H1 (cell line): ENCODE measurements at regions not wholly inside any gene's neighbourhood (a gene's known extent, or its start where the extent isn't known, plus 50 kb on each side); places are given as distances from the start of the nearest gene placed in this dataset.

ENCODE experiments used
- CTCF ChIA-PET: fragments of 300-600 bp; sonication (Branson Sonifier 250); formaldehyde crosslinking; loops from one replicate; lab custom pipeline; 2021; ENCODE audit not compliant: partially characterized antibody; lab: Charles Lee
- POLR2A ChIA-PET: fragments of 300-600 bp; sonication (Branson Sonifier 250); formaldehyde crosslinking; loops from one replicate; lab custom pipeline; 2021; ENCODE audit warnings: inconsistent platforms; ENCODE audit not compliant: partially characterized antibody; lab: Charles Lee
- DNase-seq, 2 experiments: peaks; one replicate each; pipeline versions ENCODE4 v3.0.0 to v3.0.0-alpha.2; 2010 to 2022; ENCODE audit warnings: low spot score in 2 of 2, low read depth in 1 of 2, mixed read lengths in 1 of 2
- FAIRE-seq: peaks from 2 replicates; lab custom pipeline; 2011; peaks lifted over from hg19 to GRCh38; lab: Jason Lieb, UNC
- H2AFZ ChIP-seq: 2 replicates; pipeline ENCODE4 v1.8.1; 2012; ENCODE audit warnings: low read length, inconsistent platforms
- H2AK5ac ChIP-seq: 2 replicates; pipeline ENCODE4 v1.6.1; 2013; ENCODE audit warnings: low read depth, low read length
- H2BK120ac ChIP-seq: replicated peaks from 2 replicates; pipeline ENCODE3; 2013; ENCODE audit warnings: low read depth, low read length, inconsistent platforms
- H2BK12ac ChIP-seq: 2 replicates; pipeline ENCODE4 v1.6.1; 2013; ENCODE audit warnings: low read depth, low read length
- H2BK15ac ChIP-seq: 2 replicates; pipeline ENCODE4 v1.6.1; 2013; ENCODE audit warnings: low read length
- H2BK20ac ChIP-seq: 2 replicates; pipeline ENCODE4 v1.6.1; 2013; ENCODE audit warnings: low read length
- H2BK5ac ChIP-seq: 2 replicates; pipeline ENCODE4 v1.6.1; 2013; ENCODE audit warnings: low read depth, low read length
- H3K14ac ChIP-seq: 2 replicates; pipeline ENCODE4 v1.6.1; 2013; ENCODE audit warnings: inconsistent platforms; ENCODE audit not compliant: insufficient read length
- H3K18ac ChIP-seq: 2 replicates; pipeline ENCODE4 v1.6.1; 2013; ENCODE audit warnings: low read length; ENCODE audit errors: extremely low read depth
- H3K23ac ChIP-seq: 2 replicates; pipeline ENCODE4 v1.6.1; 2013; ENCODE audit warnings: inconsistent platforms; ENCODE audit not compliant: insufficient read length
- H3K23me2 ChIP-seq: 2 replicates; pipeline ENCODE4 v1.6.1; 2013; ENCODE audit warnings: low read depth, low read length
- H3K27ac ChIP-seq: 2 replicates; pipeline ENCODE4 v1.6.1; 2011; ENCODE audit warnings: low read depth, low read length, inconsistent platforms
- H3K27me3 ChIP-seq, 4 experiments: replicated peaks in 1 of 4; 1 replicate in 1 of 4; 2 replicates in 3 of 4; pipeline versions ENCODE4 v1.6.1 to v1.8.1; 2011 to 2013; ENCODE audit warnings: low read length in 3 of 4, mild to moderate bottlenecking in 3 of 4, inconsistent platforms in 2 of 4, mixed read lengths in 2 of 4, moderate library complexity in 1 of 4; ENCODE audit not compliant: control insufficient read depth in 3 of 4, insufficient read depth in 3 of 4; ENCODE audit errors: extremely low read depth in 1 of 4
- H3K36me3 ChIP-seq, 4 experiments: 2 replicates each; pipeline versions ENCODE4 v1.6.1 to v1.8.1; 2011 to 2013; ENCODE audit warnings: mild to moderate bottlenecking in 4 of 4, low read length in 3 of 4, moderate library complexity in 2 of 4, control low read depth in 1 of 4, inconsistent platforms in 1 of 4; ENCODE audit not compliant: insufficient read depth in 4 of 4, control insufficient read depth in 2 of 4
- H3K4ac ChIP-seq: replicated peaks from 2 replicates; pipeline ENCODE3; 2013; ENCODE audit warnings: low read length, low read depth, mixed read lengths, inconsistent platforms; ENCODE audit not compliant: insufficient read length
- H3K4me1 ChIP-seq, 4 experiments: replicated peaks in 1 of 4; 1 replicate in 1 of 4; 2 replicates in 3 of 4; pipeline versions ENCODE4 v1.6.1 to v1.8.1; 2011 to 2013; ENCODE audit warnings: low read length in 3 of 4, inconsistent platforms in 2 of 4, mixed read lengths in 1 of 4; ENCODE audit not compliant: insufficient read depth in 4 of 4, control insufficient read depth in 3 of 4
- H3K4me2 ChIP-seq, 2 experiments: 2 replicates each; pipeline versions ENCODE4 v1.6.1 to v1.8.1; 2011 to 2013; ENCODE audit warnings: low read depth in 2 of 2, low read length in 2 of 2, control low read depth in 1 of 2, inconsistent platforms in 1 of 2, mild to moderate bottlenecking in 1 of 2; ENCODE audit not compliant: insufficient read depth in 1 of 2
- H3K4me3 ChIP-seq, 4 experiments: fragments of 200-600, 300-600 bp in 1 of 4; sonication (generic), shearing (Covaris generic), sonication (Bioruptor Twin) in 1 of 4; 2 replicates each; pipeline versions ENCODE4 v1.5.1 to v1.8.1; 2011 to 2016; ENCODE audit warnings: low read length in 4 of 4, low read depth in 3 of 4, control low read depth in 2 of 4, inconsistent platforms in 2 of 4, mild to moderate bottlenecking in 2 of 4, mixed read lengths in 1 of 4, moderate library complexity in 1 of 4; ENCODE audit not compliant: insufficient read depth in 2 of 4; ENCODE audit errors: extremely low read depth in 1 of 4
- H3K56ac ChIP-seq: replicated peaks from 2 replicates; pipeline ENCODE3; 2013; ENCODE audit warnings: low read depth, mild to moderate bottlenecking, mixed read lengths, low read length, inconsistent platforms; ENCODE audit not compliant: insufficient read length
- H3K79me1 ChIP-seq: 2 replicates; pipeline ENCODE4 v1.6.1; 2013; ENCODE audit warnings: low read depth, low read length, control low read depth
- H3K79me2 ChIP-seq, 2 experiments: 2 replicates each; pipeline versions ENCODE4 v1.6.1 to v1.8.1; 2012 to 2013; ENCODE audit warnings: low read length in 2 of 2, mild to moderate bottlenecking in 2 of 2, inconsistent platforms in 1 of 2; ENCODE audit not compliant: insufficient read depth in 2 of 2, control insufficient read depth in 1 of 2
- H3K9ac ChIP-seq, 4 experiments: replicated peaks in 1 of 4; 1 replicate in 1 of 4; 2 replicates in 3 of 4; pipeline versions ENCODE4 v1.6.1 to v1.8.1; 2011 to 2013; ENCODE audit warnings: low read depth in 3 of 4, low read length in 3 of 4, control low read depth in 2 of 4, mild to moderate bottlenecking in 2 of 4, moderate library complexity in 2 of 4, inconsistent platforms in 1 of 4; ENCODE audit errors: extremely low read depth in 1 of 4
- H3K9me3 ChIP-seq, 2 experiments: 2 replicates each; pipeline versions ENCODE4 v1.6.1 to v1.8.1; 2012 to 2013; ENCODE audit warnings: mild to moderate bottlenecking in 2 of 2, moderate library complexity in 2 of 2, control low read depth in 1 of 2, inconsistent platforms in 1 of 2, low read depth in 1 of 2, low read length in 1 of 2, mixed read lengths in 1 of 2; ENCODE audit not compliant: insufficient read depth in 2 of 2
- H4K20me1 ChIP-seq, 2 experiments: replicated peaks in 1 of 2; 2 replicates each; pipeline versions ENCODE3 to v1.8.1; 2011 to 2013; ENCODE audit warnings: inconsistent platforms in 2 of 2, low read length in 2 of 2, mild to moderate bottlenecking in 1 of 2; ENCODE audit not compliant: insufficient read depth in 2 of 2, control insufficient read depth in 1 of 2
- H4K5ac ChIP-seq: 2 replicates; pipeline ENCODE4 v1.6.1; 2013; ENCODE audit warnings: low read length, low read depth, mixed read lengths, inconsistent platforms; ENCODE audit not compliant: insufficient read length
- H4K8ac ChIP-seq: 2 replicates; pipeline ENCODE4 v1.8.0; 2013; ENCODE audit warnings: mild to moderate bottlenecking, moderate library complexity, low read length, inconsistent platforms; ENCODE audit not compliant: insufficient read depth; ENCODE audit errors: extremely low read depth
- H4K91ac ChIP-seq: replicated peaks from 2 replicates; pipeline ENCODE3; 2013; ENCODE audit warnings: low read length, mixed read lengths, inconsistent platforms; ENCODE audit not compliant: insufficient read length
- ASH2L ChIP-seq: fragments of 200-600, 300-600 bp; sonication (generic); IDR thresholded peaks from one replicate; pipeline ENCODE4 v1.7.1; 2017; ENCODE audit warnings: low read length
- CHD1 ChIP-seq: IDR thresholded peaks from 2 replicates; pipeline ENCODE4 v1.6.1; 2012; ENCODE audit warnings: low read depth, low read length, improper control_type of control experiment
- CREB1 ChIP-seq: IDR thresholded peaks from 2 replicates; pipeline ENCODE4 v1.6.1; 2012; ENCODE audit warnings: inconsistent platforms
- KDM1A ChIP-seq: fragments of 200-600, 300-600 bp; sonication (generic); IDR thresholded peaks from 2 replicates; pipeline ENCODE4 v1.7.1; 2016; ENCODE audit warnings: mild to moderate bottlenecking, low read length, borderline replicate concordance
- KDM4A ChIP-seq: IDR thresholded peaks from one replicate; pipeline ENCODE4 v1.7.1; 2012; ENCODE audit warnings: low read depth, mild to moderate bottlenecking, moderate library complexity, low read length, inconsistent platforms; ENCODE audit not compliant: severe bottlenecking
- NANOG ChIP-seq: IDR thresholded peaks from 2 replicates; pipeline ENCODE4 v1.6.1; 2011; ENCODE audit warnings: low read length, low read depth, mild to moderate bottlenecking, inconsistent platforms; ENCODE audit not compliant: insufficient read depth, poor library complexity, severe bottlenecking
- POU5F1 ChIP-seq: IDR thresholded peaks from 2 replicates; pipeline ENCODE4 v1.6.1; 2011; ENCODE audit warnings: low read depth, mild to moderate bottlenecking, low read length, moderate library complexity
- RBBP5 ChIP-seq: IDR thresholded peaks from 2 replicates; pipeline ENCODE4 v1.7.1; 2012; ENCODE audit warnings: low read depth, mild to moderate bottlenecking, inconsistent platforms, low read length, moderate library complexity, borderline replicate concordance
- SIRT6 ChIP-seq: IDR thresholded peaks from one replicate; pipeline ENCODE4 v1.7.1; 2012; ENCODE audit warnings: low read length, inconsistent platforms
- TCF12 ChIP-seq: IDR thresholded peaks from 2 replicates; pipeline ENCODE4 v1.6.1; 2011; ENCODE audit warnings: low read depth, mild to moderate bottlenecking, low read length
- TEAD4 ChIP-seq: IDR thresholded peaks from 2 replicates; pipeline ENCODE4 v1.6.1; 2012; ENCODE audit warnings: low read depth, low read length, inconsistent platforms, mixed read lengths
- WGBS, 2 experiments: shearing (Covaris generic) in 1 of 2; methylation state at CpG; one replicate each; pipeline versions ENCODE4 v1.1.6 to v1.1.7; 2013 to 2015; ENCODE audit warnings: low lambda C conversion rate in 2 of 2, mixed read lengths in 2 of 2, inconsistent platforms in 1 of 2, low coverage in 1 of 2, missing lambda C conversion rate in 1 of 2; ENCODE audit not compliant: insufficient replicate concordance in 2 of 2, insufficient coverage in 1 of 2, insufficient read length in 1 of 2; ENCODE audit errors: extremely low coverage in 1 of 2, missing lambda C conversion rate in 1 of 2; 5-methylcytosine and 5-hydroxymethylcytosine counted together

DNA sequence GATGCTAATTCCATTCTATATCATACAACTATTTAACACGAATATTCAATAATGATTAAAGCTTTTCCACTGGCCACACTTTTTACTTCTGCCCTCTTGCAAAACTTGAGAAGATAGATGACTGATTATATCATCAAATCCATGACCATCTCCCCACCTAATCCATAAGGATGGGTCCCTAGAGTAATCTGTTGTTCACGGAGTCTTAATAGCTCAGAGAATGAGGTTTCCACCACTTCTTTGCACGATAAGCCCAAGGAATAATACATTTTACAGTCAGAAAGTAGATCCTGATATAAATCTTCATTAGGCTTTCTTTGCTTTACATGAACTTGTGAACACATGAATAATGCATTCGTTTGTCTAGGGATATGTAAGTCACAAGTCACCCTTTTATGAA lies 527.2 kb downstream of the GALC start:
- no peak overlapping the region for H4K5ac ChIP-seq
- no peaks in the 10 kb centered on the region for H3K9me3 ChIP-seq
- no peak overlapping the region for H3K4me3 ChIP-seq
- H2AK5ac ChIP-seq = no peak overlapping the region
- no peak overlapping the region for H3K4me2 ChIP-seq
- no peak overlapping the region for H3K4ac ChIP-seq
- FAIRE-seq (no peak), DNase-seq (no peak)
- no peak overlapping the region for H3K18ac ChIP-seq
- H3K14ac ChIP-seq = no peak overlapping the region
- no peak overlapping the region for H4K8ac ChIP-seq
- no peak overlapping the region for H3K9ac ChIP-seq
- peaks cover 0 to 1% (median 0%) of the 10 kb centered on the region in 4 experiments; a peak in 1 of 7 replicates for H3K27me3 ChIP-seq
- no peaks in the 10 kb centered on the region for H3K4me1 ChIP-seq
- H2BK120ac ChIP-seq = no peak overlapping the region
- POLR2A ChIA-PET = no interaction called here
- H2BK12ac ChIP-seq = no peak overlapping the region
- no peak overlapping the region for H2BK20ac ChIP-seq
- H3K56ac ChIP-seq = no peak overlapping the region
- H3K36me3 ChIP-seq = no peaks in the 10 kb centered on the region
- H2BK5ac ChIP-seq = no peak overlapping the region
- H3K79me2 ChIP-seq = no peaks in the 10 kb centered on the region
- no peak overlapping the region for H2BK15ac ChIP-seq
- H4K20me1 ChIP-seq = no peaks in the 10 kb centered on the region
- no peaks in the 10 kb centered on the region for H3K23me2 ChIP-seq
- CTCF ChIA-PET = no interaction called here
- no peak overlapping the region for H3K27ac ChIP-seq
- no peak overlapping the region for H2AFZ ChIP-seq
- H3K79me1 ChIP-seq = no peaks in the 10 kb centered on the region
- no peak overlapping the region for H4K91ac ChIP-seq
- 93% methylated on average over 4 of the region's 4 CpGs; no CpG with 5 or more reads in 1 of the 2 experiments for WGBS, 2 experiments
- no peak overlapping the region for H3K23ac ChIP-seq
- TF ChIP-seq POU5F1 = no peak
- no peak for TF ChIP-seq CREB1
- no peak for TF ChIP-seq TCF12
- TF ChIP-seq SIRT6 = no peak
- TF ChIP-seq ASH2L = no peak
- TF ChIP-seq KDM1A = no peak
- TF ChIP-seq TEAD4 = no peak
- TF ChIP-seq KDM4A = no peak
- TF ChIP-seq CHD1 = no peak
- TF ChIP-seq RBBP5 = no peak
- no peak for TF ChIP-seq NANOG
